Activated T-helper 17 cell treated with anti-CD3 and anti-CD28 coated beads, Interleukin-2, amount 50 U/mL, for 72 hours (primary cell): ENCODE measurements at regions not wholly inside any gene's neighbourhood (a gene's known extent, or its start where the extent isn't known, plus 50 kb on each side); places are given as distances from the start of the nearest gene placed in this dataset.
"Not testable (repeated sequence)": the region's sequence is repeated elsewhere in the genome, so short reads cannot be mapped to it uniquely, and the experiment has no call there.

Source experiments
- ATAC-seq: fragments of 150-1000 bp; cut with Tn5 transposase; replicated peaks from 2 replicates; pipeline ENCODE4 v1.10.0; 2021; ENCODE audit warnings: mild to moderate bottlenecking, moderate library complexity
- H3K27ac Mint-ChIP-seq: one replicate; pipeline ENCODE4 v1.8.0; 2022; ENCODE audit warnings: mixed read lengths
- H3K27me3 Mint-ChIP-seq: one replicate; pipeline ENCODE4 v1.8.0; 2022; ENCODE audit warnings: mixed read lengths
- H3K36me3 Mint-ChIP-seq: one replicate; pipeline ENCODE4 v1.8.0; 2022; ENCODE audit warnings: low read depth, mild to moderate bottlenecking, mixed read lengths
- H3K4me1 Mint-ChIP-seq: one replicate; pipeline ENCODE4 v1.8.0; 2022; ENCODE audit warnings: mixed read lengths
- H3K4me3 Mint-ChIP-seq: one replicate; pipeline ENCODE4 v1.8.0; 2022; ENCODE audit warnings: mild to moderate bottlenecking, mixed read lengths
- H3K9me3 Mint-ChIP-seq: one replicate; pipeline ENCODE4 v1.8.0; 2022; ENCODE audit warnings: mixed read lengths

GRCh38 chrX:96445531-96446065 is 239.0 kb upstream of the DIAPH2 start:
- Mint-ChIP-seq H3K4me1 (no peaks in the 10 kb centered on the region), H3K4me3 (no peak overlapping the region), H3K27me3 (peaks cover 8% of the 10 kb centered on the region), H3K27ac (no peak overlapping the region), H3K36me3 (no peaks in the 10 kb centered on the region), H3K9me3 (no peaks in the 10 kb centered on the region)
- no peak for ATAC-seq

- Mint-ChIP-seq H3K4me3 (no peak overlapping the region), H3K9me3 (no peaks in the 10 kb centered on the region), H3K4me1 (no peaks in the 10 kb centered on the region)
Measured at GRCh38 chrX:96446524-96446923, 238.1 kb upstream of the DIAPH2 start.

DNA sequence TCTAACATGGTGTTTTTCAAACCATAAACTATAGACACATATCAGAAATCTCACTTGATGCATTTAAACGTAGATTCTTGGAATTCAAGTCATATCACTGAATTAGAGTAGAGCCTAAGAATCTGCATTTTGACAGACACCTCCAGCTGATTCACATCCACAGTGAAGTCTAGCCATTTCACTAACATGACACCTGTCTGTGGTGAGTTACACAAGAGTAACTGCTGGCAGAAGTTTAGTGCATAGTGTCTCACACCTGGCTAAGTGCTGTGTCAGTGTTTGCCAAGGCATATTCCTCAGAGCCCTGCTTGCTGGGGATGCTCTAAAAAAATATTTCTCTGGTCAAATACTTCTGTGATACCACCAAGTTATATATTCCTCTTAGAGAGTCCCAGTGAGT is 237.5 kb upstream of the DIAPH2 start:
- H3K27me3 Mint-ChIP-seq, result peaks cover 4% of the 10 kb centered on the region

More at GRCh38 chrX:96446524-96446923, 238.1 kb upstream of the DIAPH2 start:
- no peak for ATAC-seq
- peaks cover 5% of the 10 kb centered on the region for H3K27me3 Mint-ChIP-seq
- no peaks in the 10 kb centered on the region for H3K36me3 Mint-ChIP-seq
- no peak overlapping the region for H3K27ac Mint-ChIP-seq

GRCh38 chrX:96449191-96449590 is 235.5 kb upstream of the DIAPH2 start:
- no peak for ATAC-seq
- no peaks in the 10 kb centered on the region for H3K4me1 Mint-ChIP-seq
- H3K9me3 Mint-ChIP-seq, result no peaks in the 10 kb centered on the region
- no peak overlapping the region for H3K27ac Mint-ChIP-seq
- peaks cover 4% of the 10 kb centered on the region for H3K27me3 Mint-ChIP-seq
- no peak overlapping the region for H3K4me3 Mint-ChIP-seq
- H3K36me3 Mint-ChIP-seq, result no peaks in the 10 kb centered on the region

More for the DNA sequence above, 237.5 kb upstream of the DIAPH2 start:
- Mint-ChIP-seq H3K4me3 (no peak overlapping the region), H3K27ac (no peak overlapping the region), H3K36me3 (no peaks in the 10 kb centered on the region), H3K9me3 (no peaks in the 10 kb centered on the region), H3K4me1 (no peaks in the 10 kb centered on the region)
- ATAC-seq, result no peak

DNA sequence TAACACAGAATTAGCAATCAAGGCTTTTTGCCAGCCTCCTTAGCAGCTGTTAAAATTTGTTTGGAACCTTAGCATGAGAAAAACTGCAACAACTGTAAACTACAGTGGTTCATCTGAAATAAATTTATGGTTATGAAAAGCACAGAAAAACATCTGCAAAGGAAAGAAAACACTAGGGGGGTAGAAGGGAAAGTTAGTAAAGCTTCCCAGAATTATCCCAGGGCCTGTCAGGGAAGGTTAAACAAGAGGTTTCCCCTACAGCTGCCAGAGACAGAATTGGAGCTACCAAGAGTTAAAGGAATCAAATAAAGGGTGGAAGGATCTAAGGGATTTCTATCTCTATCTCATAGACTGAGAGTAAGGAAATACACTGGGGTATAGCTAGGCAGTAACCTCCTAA is 234.7 kb upstream of the DIAPH2 start:
- no peak overlapping the region for H3K27ac Mint-ChIP-seq

DNA sequence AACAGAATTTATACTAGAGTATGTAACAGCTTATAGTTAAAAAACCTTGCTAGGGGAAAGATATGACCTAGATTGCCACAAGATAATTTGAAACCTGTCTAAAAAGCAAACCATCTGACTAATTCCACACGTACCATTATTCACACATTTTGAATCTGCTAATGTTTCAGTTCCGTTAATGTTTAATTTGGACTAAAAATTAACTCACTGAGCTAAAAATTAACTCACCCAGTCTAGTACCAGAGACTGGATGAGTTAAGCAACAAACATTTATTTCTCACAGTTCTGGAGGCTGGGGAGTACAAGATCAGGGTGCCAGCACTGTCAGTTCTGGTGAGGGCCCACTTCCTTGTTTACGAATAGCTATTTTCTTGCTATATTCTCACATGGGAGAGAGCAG is 231.5 kb upstream of the DIAPH2 start:
- Mint-ChIP-seq H3K9me3 (no peaks in the 10 kb centered on the region), H3K27me3 (no peaks in the 10 kb centered on the region)

More for the DNA sequence above, 234.7 kb upstream of the DIAPH2 start:
- no peaks in the 10 kb centered on the region for H3K36me3 Mint-ChIP-seq
- no peak for ATAC-seq
- no peaks in the 10 kb centered on the region for H3K9me3 Mint-ChIP-seq
- no peaks in the 10 kb centered on the region for H3K4me1 Mint-ChIP-seq
- peaks cover 4% of the 10 kb centered on the region for H3K27me3 Mint-ChIP-seq
- no peak overlapping the region for H3K4me3 Mint-ChIP-seq

DNA sequence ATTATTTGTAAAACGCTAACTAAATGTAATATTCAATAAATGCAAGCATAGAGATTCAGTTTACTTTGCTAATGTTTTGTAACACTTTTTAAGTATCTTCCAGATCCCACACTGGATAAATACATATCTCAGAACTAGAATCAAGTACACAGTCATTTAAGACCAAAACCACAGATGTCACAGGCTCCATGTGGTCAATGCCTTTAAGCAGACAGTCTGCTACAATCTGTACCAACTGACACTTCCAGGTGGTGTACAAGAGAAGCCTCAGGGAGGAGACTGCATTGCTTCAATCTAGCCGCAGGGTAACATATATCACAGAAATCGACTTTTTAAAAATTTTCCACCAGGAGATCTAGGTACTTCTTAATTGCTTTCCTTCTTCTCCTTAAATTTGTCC is 229.6 kb upstream of the DIAPH2 start:
- Mint-ChIP-seq H3K4me1 (no peaks in the 10 kb centered on the region), H3K36me3 (no peaks in the 10 kb centered on the region), H3K27me3 (no peaks in the 10 kb centered on the region), H3K4me3 (no peak overlapping the region), H3K9me3 (no peaks in the 10 kb centered on the region), H3K27ac (no peak overlapping the region)
- no peak for ATAC-seq

More for the DNA sequence above, 231.5 kb upstream of the DIAPH2 start:
- Mint-ChIP-seq H3K4me3 (no peak overlapping the region), H3K27ac (no peak overlapping the region), H3K36me3 (no peaks in the 10 kb centered on the region), H3K4me1 (no peaks in the 10 kb centered on the region)
- ATAC-seq, result peak; percentile 14

DNA sequence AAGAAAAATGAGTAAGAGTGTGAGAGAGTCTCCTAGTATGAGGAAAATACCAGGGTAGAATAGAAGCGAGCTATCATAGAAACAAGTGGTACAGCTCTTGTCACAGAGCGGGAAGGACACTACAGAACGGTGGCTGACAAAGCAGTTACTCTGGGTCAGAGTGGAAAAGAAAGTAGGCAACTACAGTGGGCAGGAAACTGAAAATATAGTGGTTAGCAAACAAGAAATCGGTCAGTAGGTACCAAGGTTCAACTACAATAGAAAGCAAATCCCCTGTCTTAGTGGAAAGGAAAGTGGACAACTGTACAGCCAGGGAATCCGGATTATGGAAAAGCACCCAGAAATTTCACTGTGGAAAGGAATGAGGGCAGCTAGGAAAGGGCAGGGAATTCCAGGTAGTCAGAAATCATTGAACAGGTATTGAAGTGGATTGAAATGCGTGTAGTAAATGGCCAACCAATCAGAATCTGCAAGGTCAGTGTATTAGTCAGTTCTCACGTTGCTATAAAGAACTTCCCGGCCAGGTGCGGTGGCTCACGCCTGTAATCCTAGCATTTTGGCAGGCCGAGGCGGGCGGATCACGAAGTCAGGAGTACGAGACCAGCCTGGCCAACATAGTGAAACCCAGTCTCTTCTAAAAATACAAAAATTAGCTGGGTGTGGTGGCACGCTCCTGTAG is 219.6 kb upstream of the DIAPH2 start:
- no peak for ATAC-seq
- Mint-ChIP-seq H3K27me3 (no peaks in the 10 kb centered on the region), H3K4me1 (no peaks in the 10 kb centered on the region), H3K9me3 (no peaks in the 10 kb centered on the region), H3K4me3 (no peak overlapping the region), H3K36me3 (no peaks in the 10 kb centered on the region), H3K27ac (no peak overlapping the region)

DNA sequence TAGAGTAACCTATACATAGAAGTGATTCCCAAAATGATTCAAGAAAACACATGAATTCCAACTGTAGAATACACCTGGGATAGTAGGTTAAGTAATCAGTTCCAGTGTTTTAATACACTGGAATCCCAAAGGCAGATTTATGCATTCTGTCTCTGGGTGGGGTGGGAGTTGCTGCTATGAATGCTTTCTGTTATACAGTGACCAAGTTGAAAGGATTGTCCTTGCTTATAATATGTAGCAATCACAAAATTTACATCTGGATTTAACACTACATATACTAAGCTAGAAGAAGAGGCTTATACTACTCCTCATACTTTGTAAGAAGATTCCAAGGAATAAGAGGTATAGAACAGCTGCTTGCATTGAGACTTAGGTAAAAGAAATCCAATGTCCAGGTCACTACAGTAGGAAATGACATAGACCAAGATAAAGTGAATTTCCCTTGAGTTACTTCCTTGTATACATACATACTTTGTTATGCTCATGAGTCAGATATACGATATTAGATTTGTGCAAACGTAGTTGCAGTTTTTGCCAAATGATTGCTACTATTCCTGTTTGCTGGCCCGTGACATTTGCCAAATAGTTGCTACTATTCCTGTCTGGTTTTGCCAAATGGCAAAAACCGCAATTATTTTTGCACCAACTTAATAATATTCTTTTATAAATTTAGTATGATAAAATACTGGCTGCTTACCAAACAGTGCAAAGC is 210.5 kb upstream of the DIAPH2 start:
- Mint-ChIP-seq H3K27ac (no peak overlapping the region), H3K9me3 (no peaks in the 10 kb centered on the region)

DNA sequence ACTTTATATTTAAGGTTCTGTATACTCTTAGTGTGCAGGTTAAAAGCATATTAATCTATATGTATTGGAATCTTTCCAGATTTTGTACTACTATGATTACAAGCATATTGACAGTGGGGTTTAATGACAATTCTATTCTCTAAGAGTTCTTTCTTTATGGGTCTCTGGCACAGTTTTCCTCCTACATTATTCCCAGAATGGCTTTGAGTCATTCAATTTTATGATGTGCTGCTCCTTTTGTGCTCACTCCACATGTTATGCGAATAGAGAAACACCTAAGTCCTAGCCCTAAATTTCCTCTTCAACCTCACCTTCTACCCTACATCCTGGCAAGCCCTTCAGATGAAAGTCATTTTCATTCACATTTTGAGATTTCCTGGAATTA is 209.9 kb upstream of the DIAPH2 start:
- Mint-ChIP-seq H3K27me3 (peaks cover 3% of the 10 kb centered on the region), H3K27ac (no peak overlapping the region), H3K4me1 (no peaks in the 10 kb centered on the region), H3K4me3 (no peak overlapping the region), H3K36me3 (no peaks in the 10 kb centered on the region), H3K9me3 (no peaks in the 10 kb centered on the region)
- ATAC-seq, result no peak

More for the DNA sequence above, 210.5 kb upstream of the DIAPH2 start:
- Mint-ChIP-seq H3K4me1 (no peaks in the 10 kb centered on the region), H3K4me3 (no peak overlapping the region), H3K36me3 (no peaks in the 10 kb centered on the region), H3K27me3 (peaks cover 3% of the 10 kb centered on the region)
- no peak for ATAC-seq

DNA sequence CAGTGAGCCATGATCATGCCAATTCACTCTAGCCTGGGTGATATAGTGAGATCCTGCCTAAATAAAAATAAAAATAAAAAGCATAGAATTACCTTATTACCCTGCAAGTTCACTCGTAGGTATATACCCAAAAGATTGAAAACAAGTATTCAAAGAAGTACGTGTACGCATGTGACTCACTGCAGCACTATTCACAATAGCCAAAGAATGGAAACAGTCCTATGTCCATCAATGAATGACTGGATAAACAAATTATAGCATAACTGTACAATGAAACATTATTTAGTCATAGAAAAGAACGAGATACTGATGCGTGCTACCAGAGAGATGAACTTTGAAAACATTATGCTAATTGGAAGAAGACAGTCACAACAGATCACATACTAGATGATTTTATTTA is 204.6 kb upstream of the DIAPH2 start:
- Mint-ChIP-seq H3K27ac (no peak overlapping the region), H3K9me3 (no peaks in the 10 kb centered on the region), H3K4me3 (no peak overlapping the region), H3K27me3 (peaks cover 3% of the 10 kb centered on the region), H3K36me3 (no peaks in the 10 kb centered on the region), H3K4me1 (no peaks in the 10 kb centered on the region)
- ATAC-seq, result no peak

DNA sequence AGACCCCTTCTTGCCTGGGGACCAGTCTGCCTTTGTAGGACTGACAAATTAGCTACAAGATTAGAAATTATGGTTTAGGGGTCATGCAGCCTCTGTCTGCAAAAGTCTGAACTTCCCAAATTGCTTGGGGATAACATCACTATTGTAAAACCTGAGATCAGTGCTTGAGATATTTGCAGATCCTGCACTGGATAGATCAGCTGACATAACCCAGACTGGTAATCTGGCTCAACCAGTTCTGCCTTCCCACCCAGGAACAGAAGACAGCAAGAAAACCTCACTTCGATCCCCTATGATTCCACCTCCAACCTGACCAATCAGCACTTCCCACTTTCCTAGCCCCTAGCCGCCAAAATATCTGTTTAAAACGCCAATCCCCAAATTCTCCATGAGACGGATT is 202.8 kb upstream of the DIAPH2 start:
- Mint-ChIP-seq H3K27ac (no peak overlapping the region), H3K4me1 (no peaks in the 10 kb centered on the region), H3K4me3 (no peak overlapping the region), H3K36me3 (no peaks in the 10 kb centered on the region), H3K27me3 (no peaks in the 10 kb centered on the region), H3K9me3 (no peaks in the 10 kb centered on the region)
- no peak for ATAC-seq

DNA sequence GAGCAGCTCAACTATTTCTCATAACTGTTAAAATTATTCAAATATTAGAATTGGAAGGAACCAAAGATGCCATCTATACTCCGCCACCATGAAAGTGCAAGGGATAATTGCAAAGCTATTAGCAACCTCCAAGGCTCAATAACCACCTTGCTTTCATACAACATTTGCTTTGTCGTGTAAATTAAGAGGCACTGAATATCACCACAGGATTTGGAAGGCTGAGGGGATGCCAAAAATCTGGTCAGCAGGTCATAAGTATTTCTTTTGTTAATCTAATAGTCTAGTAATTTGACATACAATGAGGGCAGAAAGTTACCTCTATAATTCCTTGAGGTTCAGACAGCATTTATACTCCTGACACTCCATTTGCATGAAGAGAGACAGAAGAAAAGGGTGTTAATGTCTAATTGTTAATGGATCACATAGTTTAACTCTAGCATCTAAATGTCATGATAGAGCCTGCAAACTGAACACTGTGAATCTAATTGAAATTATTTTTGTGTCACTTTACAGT is 200.9 kb upstream of the DIAPH2 start:
- no peak overlapping the region for H3K4me3 Mint-ChIP-seq
- no peaks in the 10 kb centered on the region for H3K36me3 Mint-ChIP-seq
- no peaks in the 10 kb centered on the region for H3K9me3 Mint-ChIP-seq
- no peak for ATAC-seq
- no peaks in the 10 kb centered on the region for H3K4me1 Mint-ChIP-seq
- no peak overlapping the region for H3K27ac Mint-ChIP-seq
- H3K27me3 Mint-ChIP-seq, result no peaks in the 10 kb centered on the region

- H3K4me3 Mint-ChIP-seq, H3K27me3 Mint-ChIP-seq, H3K36me3 Mint-ChIP-seq, H3K4me1 Mint-ChIP-seq, ATAC-seq, H3K9me3 Mint-ChIP-seq, H3K27ac Mint-ChIP-seq: not testable (repeated sequence)
Measured at GRCh38 chrX:96486687-96487086, 198.0 kb upstream of the DIAPH2 start.

- Mint-ChIP-seq H3K4me1 (no peaks in the 10 kb centered on the region), H3K4me3 (no peak overlapping the region), H3K27ac (no peak overlapping the region), H3K9me3 (no peaks in the 10 kb centered on the region), H3K36me3 (no peaks in the 10 kb centered on the region), H3K27me3 (no peaks in the 10 kb centered on the region)
- no peak for ATAC-seq
Measured at GRCh38 chrX:96502507-96502906, 182.1 kb upstream of the DIAPH2 start.
